IMR-90 (cell line): ENCODE measurements at regions not wholly inside any gene's neighbourhood (a gene's known extent, or its start where the extent isn't known, plus 50 kb on each side); places are given as distances from the start of the nearest gene placed in this dataset.

Experiments
- BHLHE40 ChIP-seq: fragments of 150-350 bp; IDR thresholded peaks from 2 replicates; pipeline ENCODE4 v1.6.1; 2016; ENCODE audit warnings: mild to moderate bottlenecking, low read depth, low read length
- CHD1 ChIP-seq: IDR thresholded peaks from 2 replicates; pipeline ENCODE4 v1.6.1; 2012; ENCODE audit warnings: low read depth, low read length, improper control_type of control experiment
- CTCF ChIP-seq: conservative IDR thresholded peaks from 2 replicates; pipeline ENCODE4 v1.5.1; 2012; ENCODE audit warnings: mild to moderate bottlenecking, low read depth, low read length, improper control_type of control experiment
- ELK1 ChIP-seq: fragments of 150-350 bp; IDR thresholded peaks from 2 replicates; pipeline ENCODE4 v1.6.1; 2016; ENCODE audit warnings: low read depth, mild to moderate bottlenecking, low read length, moderate library complexity, borderline replicate concordance
- MAFK ChIP-seq: IDR thresholded peaks from 2 replicates; pipeline ENCODE4 v1.6.1; 2012; ENCODE audit warnings: low read depth, low read length, improper control_type of control experiment
- MXI1 ChIP-seq: IDR thresholded peaks from 2 replicates; pipeline ENCODE4 v1.6.1; 2012; ENCODE audit warnings: low read depth, mild to moderate bottlenecking, low read length, moderate library complexity, borderline replicate concordance
- POLR2A ChIP-seq: IDR thresholded peaks from 2 replicates; pipeline ENCODE4 v1.6.1; 2012; ENCODE audit warnings: mild to moderate bottlenecking, low read depth, low read length
- RAD21 ChIP-seq: IDR thresholded peaks from 2 replicates; pipeline ENCODE4 v1.6.1; 2012; ENCODE audit warnings: low read length, improper control_type of control experiment
- RFX5 ChIP-seq: IDR thresholded peaks from 2 replicates; pipeline ENCODE4 v1.8.0; 2012; ENCODE audit warnings: low read depth, mild to moderate bottlenecking, low read length, moderate library complexity
- SMC3 ChIP-seq: fragments of 150-350 bp; IDR thresholded peaks from 2 replicates; pipeline ENCODE4 v1.6.1; 2016; ENCODE audit warnings: low read depth, mild to moderate bottlenecking, antibody characterized with exemption, low read length, moderate library complexity
- USF2 ChIP-seq: fragments of 150-350 bp; IDR thresholded peaks from 2 replicates; pipeline ENCODE4 v1.6.1; 2017; ENCODE audit warnings: mild to moderate bottlenecking, antibody characterized with exemption, low read length, low read depth

GRCh38 chr4:15233626-15234025 lies 194.2 kb upstream of the C1QTNF7 start:
- no peak for TF ChIP-seq MAFK
- TF ChIP-seq CTCF, result no peak
- TF ChIP-seq BHLHE40, result no peak
- no peak for TF ChIP-seq POLR2A
- no peak for TF ChIP-seq RAD21
- no peak for TF ChIP-seq MXI1
- no peak for TF ChIP-seq CHD1
- TF ChIP-seq USF2, result no peak
- TF ChIP-seq RFX5, result no peak
- TF ChIP-seq ELK1, result no peak
- TF ChIP-seq SMC3, result no peak
